G401.6 (cell line): ENCODE measurements at regions not wholly inside any gene's neighbourhood (a gene's known extent, or its start where the extent isn't known, plus 50 kb on each side); places are given as distances from the start of the nearest gene placed in this dataset.

Experiments used
- FAIRE-seq: peaks from 2 replicates; lab custom pipeline; 2012; peaks lifted over from hg19 to GRCh38; lab: Jason Lieb, UNC

DNA sequence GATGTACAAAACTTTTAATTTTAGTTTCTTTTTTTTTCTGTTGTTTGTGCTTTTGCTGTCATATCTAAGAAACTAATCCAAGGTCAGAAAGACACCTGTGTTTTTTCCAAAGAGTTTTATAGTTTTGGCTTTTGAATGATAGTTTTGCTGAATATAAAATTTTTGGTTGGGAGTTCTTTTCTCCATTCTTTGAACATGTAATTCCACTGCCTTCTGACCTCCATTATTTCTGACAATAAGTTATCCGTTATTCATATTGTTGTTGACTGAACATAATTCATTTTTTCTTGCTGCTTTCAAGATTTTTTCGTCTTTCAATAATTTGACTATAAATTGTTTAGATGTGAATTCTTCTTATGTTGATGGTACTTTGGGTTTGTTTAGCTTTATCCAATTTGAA, 82.2 kb upstream of the SLC24A2 start:
- no peak for FAIRE-seq

DNA sequence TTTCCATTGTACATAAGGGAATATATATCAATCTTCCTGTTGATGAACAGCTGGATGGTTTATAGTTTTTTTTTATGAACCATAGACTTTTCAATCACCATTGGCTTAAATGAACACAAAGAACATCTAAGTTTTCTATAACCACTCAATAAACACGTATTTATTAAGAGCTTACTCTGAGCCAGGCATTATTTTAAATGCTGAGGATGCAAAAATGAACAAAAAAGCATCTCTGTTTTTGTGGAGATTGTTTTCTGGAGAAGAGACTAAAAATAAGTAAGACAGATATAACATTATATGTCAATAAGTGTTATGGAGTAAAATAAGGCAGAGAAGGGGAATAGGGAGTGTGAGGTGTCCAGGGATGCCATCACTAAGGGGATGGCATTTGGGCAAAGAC, 52.1 kb upstream of the SLC24A2 start:
- no peak for FAIRE-seq
